ENCODE measurements at regions not wholly inside any gene's neighbourhood (a gene's known extent, or its start where the extent isn't known, plus 50 kb on each side); places are given as distances from the start of the nearest gene placed in this dataset.

DNA sequence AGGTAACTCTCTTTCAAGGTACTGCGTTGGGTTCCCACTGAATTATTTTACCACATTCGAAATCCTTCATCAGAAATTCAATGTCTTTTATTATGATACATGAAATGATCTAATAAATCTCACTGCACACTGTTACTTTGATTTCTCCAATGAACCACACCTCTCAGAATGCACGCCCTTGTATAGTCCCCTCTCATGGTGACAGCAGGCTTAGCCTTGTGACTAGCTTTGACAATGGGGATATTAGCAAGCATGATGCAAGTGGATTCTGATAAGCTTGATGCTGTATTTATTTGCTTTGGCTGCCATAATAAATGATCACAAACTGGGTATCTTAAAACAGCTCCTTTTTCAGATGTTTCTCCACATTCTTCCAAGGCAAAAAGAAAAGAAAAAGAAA is 100.4 kb upstream of the ETV6 start:
- Histone ChIP-seq H3K4me3 (no peak overlapping the region), H3K27me3 (no peaks in the 10 kb centered on the region), H3K36me3 (no peaks in the 10 kb centered on the region), H3K4me1 (peaks cover 0 to 21% (median 0%) of the 10 kb centered on the region in 9 donors), H3K27ac (no peak overlapping the region), H3K9me3 (no peaks in the 10 kb centered on the region)
- intact Hi-C loops (cut with DNase I): no loop called here
- DNase-seq (no peak), ATAC-seq (no peak)
- 90 to 91% methylated on average over 3 of the region's 3 CpGs for whole genome bisulfite sequencing, 2 donors
- TF ChIP-seq, protein P1, sequence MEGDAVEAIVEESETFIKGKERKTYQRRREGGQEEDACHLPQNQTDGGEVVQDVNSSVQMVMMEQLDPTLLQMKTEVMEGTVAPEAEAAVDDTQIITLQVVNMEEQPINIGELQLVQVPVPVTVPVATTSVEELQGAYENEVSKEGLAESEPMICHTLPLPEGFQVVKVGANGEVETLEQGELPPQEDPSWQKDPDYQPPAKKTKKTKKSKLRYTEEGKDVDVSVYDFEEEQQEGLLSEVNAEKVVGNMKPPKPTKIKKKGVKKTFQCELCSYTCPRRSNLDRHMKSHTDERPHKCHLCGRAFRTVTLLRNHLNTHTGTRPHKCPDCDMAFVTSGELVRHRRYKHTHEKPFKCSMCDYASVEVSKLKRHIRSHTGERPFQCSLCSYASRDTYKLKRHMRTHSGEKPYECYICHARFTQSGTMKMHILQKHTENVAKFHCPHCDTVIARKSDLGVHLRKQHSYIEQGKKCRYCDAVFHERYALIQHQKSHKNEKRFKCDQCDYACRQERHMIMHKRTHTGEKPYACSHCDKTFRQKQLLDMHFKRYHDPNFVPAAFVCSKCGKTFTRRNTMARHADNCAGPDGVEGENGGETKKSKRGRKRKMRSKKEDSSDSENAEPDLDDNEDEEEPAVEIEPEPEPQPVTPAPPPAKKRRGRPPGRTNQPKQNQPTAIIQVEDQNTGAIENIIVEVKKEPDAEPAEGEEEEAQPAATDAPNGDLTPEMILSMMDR (IDR thresholded peaks at IDR 0.05): no peak

DNA sequence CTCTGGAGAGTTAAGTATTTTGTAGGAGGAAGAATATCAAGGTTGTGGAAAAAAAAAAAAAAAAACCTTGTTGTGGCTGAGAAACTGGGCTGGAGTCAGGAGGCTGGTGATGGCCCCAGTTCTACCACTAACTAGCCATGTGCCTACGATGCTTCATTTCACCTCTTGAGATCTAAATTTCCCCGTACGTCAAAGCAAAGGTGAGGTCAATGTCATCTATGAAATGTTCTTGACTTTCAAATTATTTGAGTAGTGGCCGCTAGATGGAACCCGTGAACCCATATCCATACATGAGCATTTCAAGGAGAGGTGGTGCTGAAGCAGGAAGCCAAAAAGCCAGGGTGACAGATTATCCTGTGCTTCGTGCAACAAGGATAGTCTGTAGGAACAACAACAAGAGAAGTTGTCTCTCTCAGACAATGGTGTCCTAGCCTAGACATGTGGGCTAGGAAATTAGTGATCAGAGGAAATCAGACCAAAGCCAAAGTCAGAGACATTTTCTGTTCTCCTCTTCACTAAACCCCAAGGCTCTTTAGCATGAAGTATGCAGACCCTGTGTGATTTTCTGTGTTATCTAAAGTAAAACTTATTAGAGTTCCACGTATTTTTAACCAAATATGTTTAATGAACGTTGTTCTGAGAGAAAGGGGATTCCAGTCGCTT is 95.5 kb upstream of the ETV6 start:
- no peaks in the 10 kb centered on the region for H3K27me3 ChIP-seq
- peaks cover 0 to 15% (median 3%) of the 10 kb centered on the region in 9 donors for H3K4me1 ChIP-seq
- no peaks in the 10 kb centered on the region for H3K9me3 ChIP-seq
- TF ChIP-seq, protein P1 (IDR thresholded peaks at IDR 0.05): peak in 8 of 9 donors; percentile 18 to 68 (median 56)
- intact Hi-C loops (cut with DNase I): loop anchor here in 1 of 10 donors (1.0 kb wide), 1 partner anchor 479 kb away; no protein-coding TSS in a partner anchor
- no peak overlapping the region for H3K4me3 ChIP-seq
- peak in 1 of 2 donors; percentile 41 for DNase-seq
- H3K27ac ChIP-seq: no peak overlapping the region
- ATAC-seq: peak in 3 of 8 donors; percentile 29 to 67 (median 40)
- WGBS, 2 donors: 15 to 17% methylated on average over 9 of the region's 9 CpGs
- H3K36me3 ChIP-seq: no peaks in the 10 kb centered on the region

DNA sequence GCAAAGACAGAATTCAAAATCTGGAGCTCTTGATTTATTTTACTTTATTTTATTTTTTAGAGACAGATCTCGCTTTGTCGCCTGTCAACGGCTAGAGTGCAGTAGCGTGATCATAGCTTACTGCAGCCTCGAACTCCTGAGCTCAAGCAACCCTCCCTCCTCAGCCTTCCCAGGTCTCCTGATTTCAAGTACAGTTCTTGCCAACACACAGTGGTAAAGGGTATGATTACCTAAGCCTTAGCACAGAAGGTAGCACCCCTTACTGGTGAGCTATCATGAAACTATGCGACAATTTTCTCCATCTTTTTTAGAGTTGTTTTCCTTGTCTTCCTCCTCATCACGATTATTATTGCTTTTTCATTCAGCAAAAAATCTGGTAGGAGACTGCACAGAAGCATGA is 94.3 kb upstream of the ETV6 start:
- Histone ChIP-seq H3K36me3 (no peaks in the 10 kb centered on the region), H3K27ac (no peak overlapping the region), H3K9me3 (no peaks in the 10 kb centered on the region), H3K4me1 (peaks cover 0 to 15% (median 3%) of the 10 kb centered on the region in 9 donors), H3K27me3 (no peaks in the 10 kb centered on the region), H3K4me3 (no peak overlapping the region)
- TF ChIP-seq, protein P1 (IDR thresholded peaks at IDR 0.05): no peak
- 89 to 94% methylated on average over 7 of the region's 7 CpGs for WGBS, 2 donors
- ATAC-seq: no peak
- intact Hi-C loops (cut with DNase I): no loop called here
- no peak for DNase-seq

DNA sequence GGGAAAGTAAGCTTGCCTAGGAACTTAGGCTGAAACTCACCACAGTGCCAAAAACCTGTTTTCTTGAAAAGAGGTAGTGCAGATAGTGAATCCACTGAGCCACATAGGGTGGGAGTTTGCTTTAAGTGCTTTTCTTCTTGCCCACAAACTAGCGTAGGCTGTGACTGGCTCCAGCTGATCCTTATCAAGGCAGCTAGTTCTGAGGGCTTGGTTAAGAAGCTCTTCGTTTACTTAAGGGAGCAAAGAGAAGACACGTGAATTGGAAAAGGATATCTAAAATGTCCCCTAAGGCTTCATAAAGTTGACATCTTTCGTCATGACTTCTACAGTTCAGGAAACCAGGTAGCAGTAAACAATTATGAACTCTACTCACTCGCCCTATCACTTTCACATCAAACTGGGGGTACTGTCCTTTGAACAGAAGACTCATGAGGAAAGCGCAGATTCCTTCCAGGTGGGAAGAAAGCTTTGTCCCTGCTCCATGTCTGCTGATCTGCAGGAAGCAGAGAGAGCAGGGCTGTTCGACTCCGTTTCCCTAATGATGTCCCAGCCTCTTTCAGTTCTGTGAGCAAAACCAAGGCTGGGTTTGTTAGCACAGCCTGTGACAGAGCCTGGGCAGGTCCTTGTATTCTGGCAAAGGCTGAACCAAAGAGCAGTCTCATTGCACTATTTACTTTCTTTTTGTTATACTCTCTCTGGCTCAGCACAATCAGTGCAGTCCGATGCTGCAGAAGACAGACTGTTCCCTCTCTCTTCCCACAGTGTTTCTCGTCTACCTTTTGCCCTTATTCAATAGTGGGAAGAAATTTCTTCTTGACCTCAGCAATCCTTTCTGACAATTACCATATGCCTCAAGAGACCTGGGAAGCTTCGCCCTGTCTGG is 93.5 kb upstream of the ETV6 start:
- ATAC-seq: peak in 6 of 8 donors; percentile 26 to 64 (median 38)

More for the DNA sequence above, 93.5 kb upstream of the ETV6 start:
- Histone ChIP-seq H3K27me3 (no peaks in the 10 kb centered on the region), H3K4me3 (peak overlapping the region in 6 of 10 donors; percentile 12 to 40 (median 30)), H3K27ac (no peak overlapping the region), H3K9me3 (no peaks in the 10 kb centered on the region), H3K4me1 (peaks cover 0 to 15% (median 3%) of the 10 kb centered on the region in 9 donors), H3K36me3 (no peaks in the 10 kb centered on the region)
- TF ChIP-seq, protein P1 (IDR thresholded peaks at IDR 0.05): no peak
- intact Hi-C loops (cut with DNase I): no loop called here
- 51 to 61% methylated on average over 11 of the region's 11 CpGs for WGBS, 2 donors
- DNase-seq: no peak

All from heart right ventricle (tissue), 16 donors.